ENCODE measurements at regions not wholly inside any gene's neighbourhood (a gene's known extent, or its start where the extent isn't known, plus 50 kb on each side); places are given as distances from the start of the nearest gene placed in this dataset.

DNA sequence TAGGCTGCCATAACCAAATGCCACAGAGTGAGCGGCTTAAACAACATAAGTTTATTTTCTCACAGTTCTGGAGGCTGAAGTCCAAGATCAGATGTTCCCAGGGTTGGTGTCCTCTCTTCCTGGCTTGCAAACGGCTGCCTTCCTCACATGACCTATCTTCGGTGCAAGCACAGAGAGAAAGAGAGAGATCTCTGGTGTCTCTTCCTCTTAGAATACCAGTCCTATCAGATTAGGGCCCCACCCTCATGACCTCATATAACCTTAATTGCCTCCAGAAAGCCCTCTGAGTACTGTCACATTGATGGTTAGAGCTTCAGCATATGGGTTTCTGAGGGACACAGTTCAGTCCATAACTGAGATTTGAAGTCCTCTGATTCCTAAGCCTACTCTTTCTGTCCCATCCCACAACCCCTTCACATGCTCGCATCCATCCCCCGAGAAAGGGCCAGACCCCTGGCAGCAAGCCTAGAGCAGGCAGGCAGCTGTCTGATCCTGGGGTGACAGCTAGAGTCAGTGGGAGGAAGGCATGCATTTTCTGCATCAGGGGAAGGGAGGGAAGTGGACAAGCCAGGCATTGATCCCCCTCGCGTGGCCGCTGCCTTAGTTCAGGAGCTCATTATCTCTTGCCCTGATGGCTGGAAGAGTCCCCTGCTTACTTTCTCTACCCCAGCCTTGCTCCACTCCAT is 114.1 kb downstream of the FAR1 start:
- Histone ChIP-seq H3K79me2 (ENCODE audit: low read length) (no peaks in the 10 kb centered on the region), H3K4me1 (ENCODE audit: insufficient read depth, low read length) (no peaks in the 10 kb centered on the region), H4K20me1 (ENCODE audit: low read length) (no peaks in the 10 kb centered on the region), H3K4me2 (ENCODE audit: low read length) (no peak overlapping the region), H3K27me3 (ENCODE audit: low read length) (no peaks in the 10 kb centered on the region), H3K9me2 (replicated peaks; ENCODE audit: low read length) (no peaks in the 10 kb centered on the region), H3K36me3 (ENCODE audit: low read depth, low read length) (no peaks in the 10 kb centered on the region), H3K9me3 (ENCODE audit: low read length) (no peaks in the 10 kb centered on the region), H2AFZ (ENCODE audit: low read length) (no peak overlapping the region), H3K4me3 (ENCODE audit: low read length) (no peak overlapping the region), H3K9ac (ENCODE audit: low read length) (no peak overlapping the region), H3F3A (ENCODE audit: low read length, unreplicated experiment) (no peaks in the 10 kb centered on the region), H3K27ac (ENCODE audit: low read length) (no peak overlapping the region)
- intact Hi-C loops (cut with micrococcal nuclease) = no loop called here
- TF ChIP-seq EZH2 (IDR thresholded peaks at IDR 0.05; ENCODE audit: low read length, unreplicated experiment) = no peak
- no peak for TF ChIP-seq CTCF (conservative IDR thresholded peaks at IDR 0.05; ENCODE audit: low read depth, low read length)
- TF ChIP-seq EZH2phosphoT487 (IDR thresholded peaks at IDR 0.05; ENCODE audit: borderline replicate concordance, low read length) = no peak
- DNase-seq (no peak), ATAC-seq (no peak)
- BruUV-seq (replicated peaks) = no TSS peak
- ChIA-PET CTCF (no interaction called here), POLR2A (ENCODE audit: unreplicated experiment) (no interaction called here)

GRCh38 chr11:13784441-13784840 is 116.0 kb downstream of the FAR1 start:
- BruUV-seq (replicated peaks) = no TSS peak
- Histone ChIP-seq H3K4me2 (ENCODE audit: low read length) (no peak overlapping the region), H2AFZ (ENCODE audit: low read length) (no peak overlapping the region), H3K4me3 (ENCODE audit: low read length) (no peak overlapping the region), H3K79me2 (ENCODE audit: low read length) (no peaks in the 10 kb centered on the region), H3K9me3 (ENCODE audit: low read length) (no peaks in the 10 kb centered on the region), H4K20me1 (ENCODE audit: low read length) (no peaks in the 10 kb centered on the region), H3K4me1 (ENCODE audit: insufficient read depth, low read length) (no peaks in the 10 kb centered on the region), H3K36me3 (ENCODE audit: low read depth, low read length) (no peaks in the 10 kb centered on the region), H3K27me3 (ENCODE audit: low read length) (no peaks in the 10 kb centered on the region), H3K9me2 (replicated peaks; ENCODE audit: low read length) (no peaks in the 10 kb centered on the region), H3F3A (ENCODE audit: low read length, unreplicated experiment) (no peaks in the 10 kb centered on the region), H3K9ac (ENCODE audit: low read length) (no peak overlapping the region), H3K27ac (ENCODE audit: low read length) (no peak overlapping the region)
- TF ChIP-seq CTCF (conservative IDR thresholded peaks at IDR 0.05; ENCODE audit: low read depth, low read length) (no peak), EZH2 (IDR thresholded peaks at IDR 0.05; ENCODE audit: low read length, unreplicated experiment) (no peak), EZH2phosphoT487 (IDR thresholded peaks at IDR 0.05; ENCODE audit: borderline replicate concordance, low read length) (no peak)
- ATAC-seq (no peak), DNase-seq (no peak)
- ChIA-PET POLR2A (ENCODE audit: unreplicated experiment) (no interaction called here), CTCF (no interaction called here)
- intact Hi-C loops (cut with micrococcal nuclease) = no loop called here

- no peaks in the 10 kb centered on the region for H3F3A ChIP-seq (ENCODE audit: low read length, unreplicated experiment)
- no peaks in the 10 kb centered on the region for H4K20me1 ChIP-seq (ENCODE audit: low read length)
- H3K27me3 ChIP-seq (ENCODE audit: low read length) = no peaks in the 10 kb centered on the region
- H3K9me3 ChIP-seq (ENCODE audit: low read length) = no peaks in the 10 kb centered on the region
- no peak overlapping the region for H3K4me2 ChIP-seq (ENCODE audit: low read length)
- TF ChIP-seq EZH2 (IDR thresholded peaks at IDR 0.05; ENCODE audit: low read length, unreplicated experiment) = no peak
- no peak for TF ChIP-seq EZH2phosphoT487 (IDR thresholded peaks at IDR 0.05; ENCODE audit: borderline replicate concordance, low read length)
- TF ChIP-seq CTCF (conservative IDR thresholded peaks at IDR 0.05; ENCODE audit: low read depth, low read length) = no peak
- no peaks in the 10 kb centered on the region for H3K4me1 ChIP-seq (ENCODE audit: insufficient read depth, low read length)
- DNase-seq = no peak
- no peak overlapping the region for H3K9ac ChIP-seq (ENCODE audit: low read length)
- H3K79me2 ChIP-seq (ENCODE audit: low read length) = no peaks in the 10 kb centered on the region
- ATAC-seq = no peak
- no peak overlapping the region for H2AFZ ChIP-seq (ENCODE audit: low read length)
- no peak overlapping the region for H3K27ac ChIP-seq (ENCODE audit: low read length)
- BruUV-seq (replicated peaks) = no TSS peak
- intact Hi-C loops (cut with micrococcal nuclease) = no loop called here
- H3K36me3 ChIP-seq (ENCODE audit: low read depth, low read length) = no peaks in the 10 kb centered on the region
- ChIA-PET POLR2A (ENCODE audit: unreplicated experiment) (no interaction called here), CTCF (no interaction called here)
- no peaks in the 10 kb centered on the region for H3K9me2 ChIP-seq (replicated peaks; ENCODE audit: low read length)
- H3K4me3 ChIP-seq (ENCODE audit: low read length) = no peak overlapping the region
These were observed 116.4 kb downstream of the FAR1 start for GRCh38 chr11:13784855-13785254.

Data from PC-3 (cell line).